ENCODE measurements at regions not wholly inside any gene's neighbourhood (a gene's known extent, or its start where the extent isn't known, plus 50 kb on each side); places are given as distances from the start of the nearest gene placed in this dataset.

DNA sequence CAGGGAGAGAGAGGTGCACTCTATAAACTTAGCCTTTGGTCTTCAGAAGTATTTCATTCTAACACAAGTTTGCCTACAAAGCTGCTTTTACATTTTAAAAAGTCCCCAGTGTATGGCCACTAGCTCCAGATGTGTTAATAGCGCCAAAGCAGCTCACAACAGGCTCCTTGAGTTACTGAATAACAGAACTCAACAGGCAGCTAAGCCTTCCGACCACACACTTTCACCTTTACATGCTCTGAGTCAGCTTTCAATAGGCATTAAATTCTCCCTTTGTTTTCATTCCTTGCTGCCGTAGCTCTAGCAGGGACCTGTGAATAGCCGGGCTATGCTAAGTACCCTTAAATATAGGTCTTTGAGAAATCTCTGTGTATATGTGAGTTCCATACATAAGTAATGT lies 262.8 kb upstream of the PARD3B start:
- WGBS, 2 donors: 39 to 50% methylated on average over 4 of the region's 4 CpGs
- Histone ChIP-seq H3K4me3 (no peak overlapping the region), H3K27ac (no peak overlapping the region), H3K27me3 (no peaks in the 10 kb centered on the region), H3K36me3 (no peaks in the 10 kb centered on the region), H3K9me3 (no peaks in the 10 kb centered on the region), H3K4me1 (no peaks in the 10 kb centered on the region)
- no peak for DNase-seq (ENCODE audit: low spot score in 2 of 2)
- TF ChIP-seq, protein P1, sequence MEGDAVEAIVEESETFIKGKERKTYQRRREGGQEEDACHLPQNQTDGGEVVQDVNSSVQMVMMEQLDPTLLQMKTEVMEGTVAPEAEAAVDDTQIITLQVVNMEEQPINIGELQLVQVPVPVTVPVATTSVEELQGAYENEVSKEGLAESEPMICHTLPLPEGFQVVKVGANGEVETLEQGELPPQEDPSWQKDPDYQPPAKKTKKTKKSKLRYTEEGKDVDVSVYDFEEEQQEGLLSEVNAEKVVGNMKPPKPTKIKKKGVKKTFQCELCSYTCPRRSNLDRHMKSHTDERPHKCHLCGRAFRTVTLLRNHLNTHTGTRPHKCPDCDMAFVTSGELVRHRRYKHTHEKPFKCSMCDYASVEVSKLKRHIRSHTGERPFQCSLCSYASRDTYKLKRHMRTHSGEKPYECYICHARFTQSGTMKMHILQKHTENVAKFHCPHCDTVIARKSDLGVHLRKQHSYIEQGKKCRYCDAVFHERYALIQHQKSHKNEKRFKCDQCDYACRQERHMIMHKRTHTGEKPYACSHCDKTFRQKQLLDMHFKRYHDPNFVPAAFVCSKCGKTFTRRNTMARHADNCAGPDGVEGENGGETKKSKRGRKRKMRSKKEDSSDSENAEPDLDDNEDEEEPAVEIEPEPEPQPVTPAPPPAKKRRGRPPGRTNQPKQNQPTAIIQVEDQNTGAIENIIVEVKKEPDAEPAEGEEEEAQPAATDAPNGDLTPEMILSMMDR (IDR thresholded peaks at IDR 0.05): no peak
- TF ChIP-seq EP300 (IDR thresholded peaks at IDR 0.05) (no peak), POLR2A (IDR thresholded peaks at IDR 0.05) (no peak)

DNA sequence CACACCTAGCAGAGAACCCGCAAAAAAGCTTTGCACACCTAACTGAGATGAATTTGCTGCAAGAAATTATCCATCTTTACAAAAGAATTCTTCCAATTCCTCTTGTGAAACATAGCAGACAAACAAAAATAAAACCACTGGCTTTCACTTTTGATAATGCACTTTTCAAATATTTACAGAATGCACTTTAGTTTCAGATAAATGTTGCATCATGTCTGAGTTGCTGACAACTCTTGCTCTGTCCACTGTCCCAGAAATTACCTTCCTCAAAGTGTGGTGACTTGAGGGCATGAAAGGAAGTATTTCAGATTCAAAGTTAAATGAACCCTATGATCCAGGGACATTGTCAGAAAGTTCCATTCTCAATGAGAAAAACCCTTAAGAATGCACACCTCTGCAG lies 256.2 kb upstream of the PARD3B start:
- no peaks in the 10 kb centered on the region for H3K27me3 ChIP-seq
- DNase-seq (ENCODE audit: low spot score in 2 of 2): no peak
- no peaks in the 10 kb centered on the region for H3K4me1 ChIP-seq
- H3K36me3 ChIP-seq: no peaks in the 10 kb centered on the region
- no peaks in the 10 kb centered on the region for H3K9me3 ChIP-seq
- no peak overlapping the region for H3K4me3 ChIP-seq
- no peak for TF ChIP-seq POLR2A (IDR thresholded peaks at IDR 0.05)
- no peak for TF ChIP-seq EP300 (IDR thresholded peaks at IDR 0.05)
- TF ChIP-seq, protein P1 (IDR thresholded peaks at IDR 0.05): no peak
- WGBS, 2 donors: 91 to 95% methylated on average over 1 of the region's 1 CpG
- no peak overlapping the region for H3K27ac ChIP-seq

DNA sequence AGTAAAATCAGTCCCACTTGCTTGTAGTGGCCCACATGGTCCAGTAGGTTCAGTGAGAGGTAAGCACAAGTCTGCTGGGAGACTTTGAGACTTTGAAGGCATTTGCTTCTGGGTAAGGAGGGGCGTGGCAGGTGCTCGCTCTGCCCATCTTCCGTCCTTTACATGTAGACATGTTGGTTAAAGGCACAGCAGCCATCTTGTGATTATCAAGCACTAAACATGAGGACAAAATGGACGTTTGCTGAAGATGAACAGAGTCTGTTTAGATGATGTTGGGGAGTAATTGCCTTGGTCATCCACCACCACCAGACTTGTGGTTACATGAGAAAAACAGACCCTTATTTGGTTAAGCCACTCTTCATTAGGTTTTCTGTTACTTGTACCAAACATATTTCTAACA lies 252.8 kb upstream of the PARD3B start:
- Histone ChIP-seq H3K9me3 (no peaks in the 10 kb centered on the region), H3K27me3 (no peaks in the 10 kb centered on the region), H3K27ac (no peak overlapping the region), H3K4me1 (no peaks in the 10 kb centered on the region), H3K36me3 (no peaks in the 10 kb centered on the region), H3K4me3 (no peak overlapping the region)
- no peak for DNase-seq (ENCODE audit: low spot score in 2 of 2)
- WGBS, 2 donors: 93 to 94% methylated on average over 4 of the region's 4 CpGs
- TF ChIP-seq POLR2A (IDR thresholded peaks at IDR 0.05) (no peak), EP300 (IDR thresholded peaks at IDR 0.05) (no peak)
- TF ChIP-seq, protein P1 (IDR thresholded peaks at IDR 0.05): no peak

DNA sequence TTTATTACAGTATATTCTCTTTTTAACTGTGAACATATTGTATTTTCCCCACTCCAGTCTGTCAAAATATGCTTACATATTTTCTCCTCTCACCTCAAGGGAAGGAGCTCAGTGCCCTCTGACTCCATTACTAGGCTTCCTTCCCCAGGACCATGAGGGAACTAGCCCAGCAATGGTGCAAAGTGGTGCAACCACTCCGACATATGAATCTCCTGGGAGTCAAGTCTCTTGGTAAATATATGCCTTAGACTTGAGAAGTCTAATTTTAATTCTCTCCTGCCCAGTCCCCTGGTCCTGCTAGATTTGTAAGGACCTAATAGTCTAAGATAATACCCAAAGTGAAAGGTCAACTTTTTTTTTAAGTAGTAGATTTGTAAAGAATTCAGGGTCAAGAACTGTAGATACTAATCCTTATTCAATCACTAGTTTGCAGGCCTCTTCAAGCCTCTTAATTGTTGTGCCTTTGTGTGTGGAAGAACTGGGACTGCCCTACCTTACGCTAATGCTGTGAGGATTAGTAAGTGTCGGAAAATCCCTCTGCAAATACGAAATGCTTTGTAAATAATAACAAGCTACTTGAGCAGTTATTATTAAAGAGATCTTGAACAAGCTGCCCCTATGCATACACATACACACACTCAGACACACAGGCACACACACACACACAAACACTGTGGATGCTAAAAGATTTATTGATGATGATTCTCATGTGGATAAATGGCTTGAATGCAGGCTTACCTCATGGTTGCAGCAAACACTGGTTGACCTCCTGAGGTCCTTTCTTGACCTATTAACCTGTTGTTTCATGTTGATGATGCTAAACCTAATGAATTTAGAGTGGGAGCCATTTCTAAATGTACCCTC lies 251.2 kb upstream of the PARD3B start:
- no peak for DNase-seq (ENCODE audit: low spot score in 2 of 2)
- no peaks in the 10 kb centered on the region for H3K27me3 ChIP-seq
- TF ChIP-seq POLR2A (IDR thresholded peaks at IDR 0.05) (no peak), EP300 (IDR thresholded peaks at IDR 0.05) (no peak)
- TF ChIP-seq, protein P1 (IDR thresholded peaks at IDR 0.05): no peak
- no peaks in the 10 kb centered on the region for H3K9me3 ChIP-seq
- H3K27ac ChIP-seq: no peak overlapping the region
- no peak overlapping the region for H3K4me3 ChIP-seq
- 92 to 94% methylated on average over 4 of the region's 4 CpGs for WGBS, 2 donors
- no peaks in the 10 kb centered on the region for H3K4me1 ChIP-seq
- H3K36me3 ChIP-seq: no peaks in the 10 kb centered on the region

DNA sequence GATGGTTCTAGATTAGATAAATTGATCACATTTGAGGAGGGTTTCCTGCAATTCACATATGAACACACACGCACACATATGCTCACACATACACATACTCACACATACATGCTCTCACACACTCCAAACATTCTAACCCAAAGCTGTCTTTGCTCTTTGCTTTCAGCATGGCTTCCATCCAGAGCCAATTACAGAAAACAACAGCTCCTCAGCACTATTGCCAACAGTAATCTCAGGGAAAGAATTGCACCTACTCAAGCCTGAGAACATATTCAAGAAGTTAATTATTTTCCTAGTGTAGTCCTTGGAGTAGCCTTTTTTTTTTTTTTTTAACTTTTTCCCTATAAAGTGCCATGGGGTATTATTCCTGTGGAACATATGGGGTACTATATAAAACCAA lies 246.9 kb upstream of the PARD3B start:
- Histone ChIP-seq H3K27ac (no peak overlapping the region), H3K36me3 (no peaks in the 10 kb centered on the region), H3K4me1 (no peaks in the 10 kb centered on the region), H3K9me3 (no peaks in the 10 kb centered on the region), H3K4me3 (no peak overlapping the region), H3K27me3 (no peaks in the 10 kb centered on the region)
- 87 to 98% methylated on average over 1 of the region's 1 CpG for WGBS, 2 donors
- TF ChIP-seq, protein P1 (IDR thresholded peaks at IDR 0.05): no peak
- TF ChIP-seq EP300 (IDR thresholded peaks at IDR 0.05) (no peak), POLR2A (IDR thresholded peaks at IDR 0.05) (no peak)
- no peak for DNase-seq (ENCODE audit: low spot score in 2 of 2)
